CD4-positive, alpha-beta T cell treated with Interleukin-4 for 1 hour (primary cell): ENCODE measurements at regions not wholly inside any gene's neighbourhood (a gene's known extent, or its start where the extent isn't known, plus 50 kb on each side); places are given as distances from the start of the nearest gene placed in this dataset.
"Not testable (repeated sequence)": the region's sequence is repeated elsewhere in the genome, so short reads cannot be mapped to it uniquely, and the experiment has no call there.

ENCODE experiments used
- DNase-seq, 2 donors: peaks; one replicate each; pipeline ENCODE4 v3.0.0-alpha.2; 2020 to 2022

DNA sequence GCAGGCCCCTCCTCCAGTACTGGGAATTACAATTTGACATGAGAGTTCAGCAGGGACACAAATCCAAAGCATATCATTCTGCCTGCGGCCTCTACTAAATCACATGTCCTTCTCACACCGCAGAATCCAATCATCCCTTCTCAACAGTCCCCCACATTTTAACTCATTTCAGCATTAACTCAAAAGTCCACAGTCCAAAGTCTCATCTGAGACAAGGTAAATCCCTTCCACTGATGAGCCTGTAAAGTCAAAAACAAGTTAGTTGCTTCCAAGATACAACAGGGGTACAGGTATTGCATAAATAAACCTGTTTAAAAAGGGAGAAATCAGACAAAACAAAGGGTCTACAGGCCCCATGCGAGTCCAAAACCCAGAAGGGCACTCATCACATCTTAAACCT is 64.0 kb downstream of the EBNA1BP2 start:
- no peak for DNase-seq

DNA sequence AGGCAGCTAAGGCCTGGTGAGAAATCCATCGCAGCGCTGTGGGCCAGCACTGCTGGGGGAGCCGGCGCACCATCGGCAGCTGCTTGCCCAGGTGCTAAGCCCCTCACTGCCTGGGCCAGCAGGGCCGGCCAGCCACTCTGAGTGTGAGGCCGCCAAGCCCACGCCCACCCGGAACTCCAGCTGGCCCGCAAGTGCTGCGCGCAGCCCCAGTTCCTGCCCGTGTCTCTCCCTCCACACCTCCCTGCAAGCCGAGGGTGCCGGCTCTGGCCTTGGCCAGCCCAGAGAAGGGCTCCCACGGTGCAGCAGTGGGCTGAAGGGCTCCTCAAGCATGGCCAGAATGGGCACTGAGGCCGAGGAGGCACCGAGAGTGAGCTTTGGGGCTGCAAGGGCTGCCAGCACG is 64.4 kb downstream of the EBNA1BP2 start:
- no peak for DNase-seq

DNA sequence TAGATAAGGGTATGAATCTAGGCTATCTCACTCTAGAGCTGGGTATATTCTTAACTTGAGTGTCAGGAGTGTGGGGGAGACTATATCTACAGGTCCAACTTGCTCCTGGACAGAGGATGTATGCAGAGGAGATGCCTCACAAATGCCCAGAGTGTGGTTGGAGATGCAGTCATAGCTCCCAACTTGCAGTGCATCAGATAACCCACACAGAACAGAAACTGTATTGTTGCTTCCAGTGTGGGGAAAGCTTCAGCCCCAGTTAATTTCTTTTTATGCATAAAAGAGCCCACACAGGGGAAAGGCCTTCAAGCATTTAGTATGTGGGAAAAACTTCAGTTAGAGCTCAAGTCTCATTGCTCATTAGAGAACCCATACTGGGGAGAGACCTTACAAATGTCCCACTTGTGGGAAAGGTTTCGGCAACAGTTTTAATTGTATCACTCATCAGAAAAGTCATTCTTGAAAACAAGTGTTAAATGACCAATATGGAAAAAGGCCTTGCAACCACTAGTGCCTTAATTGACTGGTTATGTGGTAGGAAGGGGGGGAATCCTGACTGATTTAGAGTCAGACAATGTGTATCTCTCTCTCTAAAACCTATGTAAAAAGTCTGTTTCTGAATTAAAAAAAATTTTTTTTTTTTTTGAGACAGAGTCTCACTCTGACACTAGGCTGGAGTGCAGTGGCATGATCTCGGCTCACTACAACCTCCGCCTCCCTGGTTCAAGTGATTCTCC is 67.9 kb downstream of the EBNA1BP2 start:
- DNase-seq: no peak

- DNase-seq: no peak
Measured at GRCh38 chr1:43101061-43101460, 71.0 kb downstream of the EBNA1BP2 start.

DNA sequence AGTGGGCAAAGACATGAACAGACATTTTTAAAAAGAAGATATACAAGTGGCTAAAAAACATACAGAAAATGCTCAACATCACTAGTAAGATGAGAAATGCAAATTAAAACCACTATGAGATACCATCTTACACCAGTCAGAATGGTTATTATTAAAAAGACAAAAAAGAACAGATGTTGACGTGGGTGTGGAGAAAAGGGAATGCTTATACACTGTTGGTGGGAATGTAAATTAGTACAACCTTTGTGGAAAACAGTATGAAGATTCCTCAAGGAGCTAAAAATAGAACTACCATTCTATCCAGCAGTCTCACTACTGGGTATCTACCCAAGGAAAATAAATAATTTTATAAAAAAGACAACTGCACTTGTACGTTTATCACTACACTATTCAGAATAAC is 73.9 kb downstream of the EBNA1BP2 start:
- no peak for DNase-seq

DNA sequence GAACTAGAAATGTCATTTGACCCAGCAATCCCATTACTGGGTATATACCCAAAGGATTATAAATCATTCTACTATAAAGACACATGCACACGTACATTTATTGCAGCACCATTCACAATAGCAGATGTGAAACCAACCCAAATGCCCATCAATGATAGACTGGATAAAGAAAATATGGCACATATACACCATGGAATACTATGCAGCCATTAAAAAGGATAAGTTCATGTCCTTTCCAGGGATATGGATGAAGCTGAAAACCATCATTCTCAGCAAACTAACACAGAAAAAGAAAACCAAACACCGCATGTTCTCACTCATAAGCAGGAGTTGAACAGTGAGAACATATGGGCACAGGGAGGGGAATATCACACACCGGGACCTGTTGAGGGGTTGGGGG is 75.6 kb downstream of the EBNA1BP2 start:
- not testable (repeated sequence) for DNase-seq

- not testable (repeated sequence) for DNase-seq
Measured at GRCh38 chr1:43090812-43091211, 81.3 kb downstream of the EBNA1BP2 start.

- not testable (repeated sequence) for DNase-seq
Measured at GRCh38 chr1:43090157-43090556, 81.9 kb downstream of the EBNA1BP2 start.

GRCh38 chr1:43083375-43083891 is 88.7 kb downstream of the EBNA1BP2 start:
- DNase-seq: no peak

GRCh38 chr1:43082740-43083139 is 89.3 kb downstream of the EBNA1BP2 start:
- DNase-seq: no peak

DNA sequence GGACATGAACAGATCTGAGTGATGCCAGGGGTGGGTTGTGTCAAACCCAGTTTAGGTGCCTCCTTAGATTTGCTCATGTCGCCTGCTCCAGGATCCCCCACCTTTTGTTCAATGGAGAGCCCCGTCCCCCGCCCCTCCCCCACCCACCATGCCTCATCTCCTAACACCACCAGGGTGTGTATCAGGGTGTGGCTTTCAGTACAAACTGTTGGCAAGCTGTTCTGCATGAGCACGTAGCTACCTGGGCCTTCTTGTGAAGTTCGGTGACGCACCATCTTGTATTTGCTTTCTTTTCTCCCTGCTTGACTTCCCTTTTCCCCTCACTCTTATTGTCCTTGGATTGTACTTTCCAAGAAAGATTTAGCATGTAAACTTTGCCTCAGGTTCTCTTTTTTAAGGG is 94.8 kb downstream of the EBNA1BP2 start:
- DNase-seq: no peak

DNA sequence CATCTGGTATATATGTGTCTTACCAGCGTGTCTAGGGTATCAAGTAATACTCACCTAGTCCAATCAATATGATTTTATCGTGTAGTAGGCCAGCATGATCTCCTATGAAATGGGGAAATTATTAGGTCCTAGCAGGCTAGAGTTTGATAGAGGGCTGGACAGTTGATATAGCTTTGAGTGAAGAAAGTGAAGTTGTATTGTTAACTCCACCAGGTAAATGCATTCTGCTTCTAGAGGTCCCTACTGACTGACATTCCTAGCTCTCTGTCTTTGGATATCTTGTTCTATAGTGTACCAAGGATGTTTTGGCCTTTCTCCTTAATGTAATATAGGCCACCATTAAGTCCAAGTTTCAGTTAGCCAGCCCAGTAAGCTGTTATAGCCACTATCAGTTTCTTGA is 97.4 kb downstream of the EBNA1BP2 start:
- no peak for DNase-seq

- DNase-seq: no peak
Measured at GRCh38 chr1:43074244-43074643, 97.8 kb downstream of the EBNA1BP2 start.

DNA sequence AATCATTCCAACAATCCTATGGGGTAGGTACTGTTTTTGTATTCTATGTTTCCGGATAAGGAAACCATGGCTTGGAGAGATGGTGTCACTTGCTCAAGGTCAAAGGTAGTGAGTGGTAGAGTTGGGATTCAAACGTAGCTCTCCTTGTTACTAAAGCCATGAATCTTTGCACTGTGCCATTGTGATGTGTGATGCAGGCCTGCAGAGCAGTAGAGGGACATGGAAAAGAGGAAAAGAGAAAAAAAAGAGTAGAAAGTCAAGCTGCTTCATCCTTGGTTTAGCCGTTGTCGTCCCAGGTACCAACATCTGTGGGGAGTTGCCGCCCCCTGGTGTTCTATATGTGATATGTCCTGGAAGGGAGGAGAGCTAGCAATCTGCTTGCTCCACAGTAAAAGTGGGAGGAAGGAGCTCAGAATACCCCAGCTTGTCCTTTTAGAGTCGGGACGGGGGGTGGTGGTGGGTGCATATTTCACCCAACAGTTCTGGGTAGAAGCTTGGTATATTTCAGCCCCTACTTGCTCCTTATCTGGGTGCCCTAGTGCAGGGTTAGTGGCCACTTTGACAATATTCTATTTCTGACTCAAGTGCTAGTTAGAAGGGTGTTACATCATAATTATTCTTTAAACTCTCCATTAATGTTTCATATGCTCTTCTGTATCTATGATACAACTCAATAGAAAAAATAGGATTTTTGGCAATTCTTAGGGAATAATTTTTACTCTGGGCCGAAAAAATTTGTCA is 98.4 kb downstream of the EBNA1BP2 start:
- peak; percentile 79 to 81 for DNase-seq

GRCh38 chr1:43072314-43072713 is 99.8 kb downstream of the EBNA1BP2 start:
- DNase-seq: no peak

DNA sequence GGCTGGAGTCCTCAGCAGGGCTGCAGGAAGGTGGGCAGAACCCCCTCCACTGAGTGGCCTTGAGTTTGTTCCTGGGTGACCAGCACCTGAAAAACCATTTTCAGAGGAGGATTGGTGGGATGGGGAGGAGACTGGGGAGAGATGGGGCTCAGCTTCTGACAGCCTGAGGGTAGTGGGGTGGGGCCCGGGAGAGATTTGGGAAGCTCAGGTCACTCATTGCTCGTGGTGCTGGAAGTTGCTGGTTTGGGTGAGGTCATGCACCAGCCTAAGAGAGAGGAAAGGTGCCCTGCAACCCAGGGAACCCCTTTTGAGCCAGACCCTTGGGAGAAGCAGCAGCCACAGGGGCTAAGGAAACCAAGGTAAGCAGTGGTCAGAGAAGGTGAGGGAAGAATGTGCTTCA is 100.8 kb downstream of the EBNA1BP2 start:
- no peak for DNase-seq

- DNase-seq: no peak
Measured at GRCh38 chr1:43069461-43070050, 102.5 kb downstream of the EBNA1BP2 start.

GRCh38 chr1:43068911-43069310 is 103.2 kb downstream of the EBNA1BP2 start:
- no peak for DNase-seq

DNA sequence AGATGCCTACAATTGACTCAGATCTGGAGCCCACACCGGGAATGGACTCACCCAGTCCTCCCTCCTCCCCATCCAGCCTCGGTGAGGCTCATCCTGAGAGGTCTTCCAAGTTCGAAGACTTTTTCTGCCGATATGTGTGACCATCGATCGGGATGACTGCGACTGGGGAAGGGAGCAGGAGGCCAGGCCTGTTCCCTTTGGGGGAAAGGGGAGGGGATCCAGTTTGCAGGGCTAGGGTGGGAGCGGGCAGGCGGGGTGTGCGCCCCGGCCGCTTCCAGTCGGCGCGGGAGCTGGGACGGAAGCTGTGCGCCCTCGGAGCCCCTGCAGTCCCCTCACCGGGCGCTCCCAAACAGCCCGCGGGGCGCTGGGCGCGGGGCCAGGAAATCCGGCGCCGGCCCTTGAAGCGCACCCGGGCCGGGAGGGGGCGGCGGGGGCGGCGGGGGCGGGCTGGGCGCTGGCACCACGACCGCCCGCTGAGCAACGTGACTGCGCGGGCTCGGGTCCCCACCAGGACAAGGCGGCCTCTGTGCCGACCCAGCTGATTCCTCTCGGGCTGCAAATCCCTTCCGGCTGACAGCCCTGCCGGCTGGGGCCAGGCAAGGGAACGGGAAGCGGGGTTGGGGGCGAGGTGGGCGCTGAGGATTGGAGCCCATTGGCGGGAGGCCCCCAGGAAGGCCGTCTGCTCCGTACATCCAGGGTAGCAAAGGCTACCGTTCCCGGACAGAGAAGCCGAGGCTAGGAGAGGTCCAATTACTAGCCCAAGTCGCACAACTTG is 103.9 kb downstream of the EBNA1BP2 start:
- DNase-seq: peak in 1 of 2 donors; percentile 20

DNA sequence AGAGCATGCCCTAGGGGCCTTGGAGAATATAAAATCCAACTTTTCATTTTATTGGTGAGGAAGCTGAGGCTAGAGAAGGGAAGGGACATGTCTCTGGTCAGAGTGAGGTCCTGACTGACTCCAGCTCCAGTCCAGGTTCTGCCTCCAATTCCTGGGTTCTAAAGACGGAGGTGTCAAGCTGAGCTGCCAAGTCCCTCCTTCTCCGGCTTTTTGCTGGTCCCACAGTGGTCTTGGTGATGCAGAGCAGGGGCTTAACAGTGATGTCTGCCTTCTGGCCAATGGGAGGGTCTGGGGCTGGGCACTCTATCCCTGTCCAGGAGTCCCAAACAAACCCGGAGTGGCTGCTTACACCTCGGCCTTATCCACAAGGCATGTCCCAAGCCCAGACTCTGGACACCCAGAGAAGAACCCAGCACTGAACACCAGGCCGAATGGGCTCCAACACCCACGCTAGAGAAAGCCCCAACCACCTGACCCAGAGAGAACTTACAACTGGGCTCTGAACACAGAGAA is 104.8 kb downstream of the EBNA1BP2 start:
- DNase-seq: no peak

DNA sequence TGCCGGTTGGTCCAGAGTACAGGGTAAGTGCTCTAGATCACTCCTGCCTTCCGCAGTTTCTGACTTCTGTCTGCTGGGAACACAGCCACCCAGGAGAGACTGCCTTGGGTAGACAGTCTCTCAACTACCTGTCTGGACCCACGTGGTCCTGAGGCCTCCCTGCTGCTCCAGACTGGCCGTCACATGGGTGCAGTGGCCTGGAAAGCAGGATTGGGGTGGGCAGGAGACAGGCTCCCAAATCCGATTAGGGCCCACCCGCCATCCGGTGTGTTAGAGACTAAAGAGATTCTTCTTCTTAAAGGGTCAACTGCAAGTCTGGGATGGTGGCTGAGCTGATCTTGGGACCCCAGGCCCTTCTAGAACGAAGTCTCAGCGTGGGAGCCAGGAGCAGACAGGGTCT is 105.5 kb downstream of the EBNA1BP2 start:
- no peak for DNase-seq

GRCh38 chr1:43065616-43066399 is 106.3 kb downstream of the EBNA1BP2 start:
- DNase-seq: no peak
